Superior temporal gyrus (tissue), 1 donor: ENCODE measurements at regions not wholly inside any gene's neighbourhood (a gene's known extent, or its start where the extent isn't known, plus 50 kb on each side); places are given as distances from the start of the nearest gene placed in this dataset.

Experiments
- DNase-seq: peaks from one replicate; pipeline ENCODE4 v3.0.0-alpha.2; 2016; ENCODE audit errors: extremely low spot score

DNA sequence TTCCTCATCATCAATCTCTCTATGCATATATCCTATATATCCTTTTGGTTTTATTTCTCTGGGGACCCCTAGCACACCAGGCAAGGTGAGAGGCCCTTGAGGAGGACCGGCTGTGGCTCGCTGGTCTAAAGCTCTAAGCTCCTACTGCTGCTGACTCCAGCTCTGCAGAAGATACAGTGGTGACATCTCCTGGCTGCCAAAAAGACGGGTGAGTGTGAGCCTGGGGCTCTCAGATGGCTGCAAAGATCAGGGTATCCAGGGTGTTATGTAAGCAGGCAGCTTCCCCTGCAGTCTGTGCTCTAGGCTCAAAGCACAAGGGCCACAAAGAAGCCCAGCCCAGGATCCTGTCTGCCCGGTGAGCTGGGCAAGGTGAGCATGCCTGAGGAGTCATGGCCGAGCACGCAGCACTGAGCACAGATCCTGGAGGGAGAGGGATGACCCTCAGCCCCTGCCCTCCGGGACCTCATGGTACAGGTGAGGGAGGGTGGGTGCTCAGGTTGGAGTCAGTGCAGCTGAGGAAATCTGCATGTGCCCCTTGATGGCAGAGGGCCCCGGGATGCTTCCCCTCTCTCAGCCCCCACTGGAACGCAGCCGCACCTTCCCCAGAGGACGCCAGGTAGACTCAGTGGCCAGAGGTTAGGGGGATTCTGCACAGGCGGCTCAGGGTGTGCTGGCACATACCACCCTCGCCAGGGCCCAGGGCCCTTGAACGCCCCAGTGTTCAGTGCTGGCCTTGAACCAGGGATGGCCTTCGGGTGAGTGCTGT, 95.4 kb upstream of the INSIG1 start:
- no peak for DNase-seq

- DNase-seq = no peak
These were observed 94.4 kb upstream of the INSIG1 start for GRCh38 chr7:155203059-155203881.

DNA sequence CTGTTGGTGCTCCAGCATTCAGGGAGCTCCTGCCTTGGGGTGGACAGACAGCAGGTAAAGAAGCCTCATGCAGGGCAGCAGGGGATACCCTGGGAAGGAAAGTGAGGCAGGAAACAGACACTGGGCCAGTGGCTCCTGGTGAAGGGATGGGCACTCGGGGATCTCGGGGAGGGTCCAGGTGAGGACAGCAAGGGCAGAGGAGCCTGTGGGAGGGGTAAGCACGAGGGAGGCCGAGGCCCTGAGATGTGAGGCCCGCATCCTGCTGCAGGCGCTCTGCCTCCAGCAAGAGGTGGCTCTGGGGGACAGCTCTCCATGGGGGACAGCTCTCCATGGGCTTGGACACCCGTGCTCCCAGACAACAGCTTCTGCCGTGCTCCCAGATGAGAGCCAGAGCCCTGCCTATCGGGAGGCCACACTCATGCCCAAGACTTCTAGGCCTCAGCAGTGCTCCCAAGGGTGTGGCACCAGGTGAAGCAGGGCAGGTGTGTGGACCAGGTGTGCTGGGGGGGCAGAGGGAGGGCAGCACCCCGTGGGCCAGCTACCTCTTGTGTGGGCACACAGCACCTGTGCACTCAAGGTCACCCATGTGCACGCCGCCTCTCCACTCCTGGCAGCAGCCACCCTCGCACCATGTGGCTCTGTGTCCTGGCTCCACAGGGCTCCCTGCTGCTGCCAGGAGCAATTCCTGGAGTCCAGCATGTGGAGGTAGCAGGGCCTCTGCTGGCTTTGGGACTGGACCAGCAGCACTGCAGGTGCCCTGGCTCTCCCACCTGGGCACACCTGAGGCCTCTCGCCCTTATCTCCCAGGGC, 93.6 kb upstream of the INSIG1 start:
- no peak for DNase-seq

DNA sequence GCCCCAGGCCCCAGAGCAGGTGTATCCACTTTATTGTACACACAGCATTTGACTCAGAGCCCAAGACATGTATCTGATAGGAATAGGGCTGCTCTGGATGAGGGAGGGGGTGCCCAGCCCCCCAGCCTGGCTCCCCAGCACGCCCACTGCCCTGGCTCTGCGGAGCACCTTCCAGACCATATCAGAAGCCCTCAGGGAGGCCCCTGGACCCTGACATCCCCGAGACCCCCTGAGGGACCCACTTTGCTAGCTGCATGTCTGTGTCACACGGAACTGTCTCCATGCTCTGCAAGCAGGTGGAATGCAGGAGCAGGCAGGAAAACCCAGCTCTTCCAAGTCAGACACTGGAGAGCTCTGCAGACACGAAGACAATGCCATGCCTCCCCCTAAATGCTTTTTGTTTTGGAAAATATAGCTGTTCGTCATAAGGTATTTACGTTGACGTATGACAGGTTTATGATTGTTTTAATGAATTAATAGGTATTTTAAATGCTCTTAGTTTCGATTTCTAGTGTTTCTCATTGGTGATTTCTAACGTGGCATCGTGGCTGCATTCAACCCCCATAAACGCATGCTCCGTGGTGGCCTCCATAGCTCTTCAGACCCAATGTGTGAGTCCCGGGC, 92.8 kb upstream of the INSIG1 start:
- DNase-seq = no peak

DNA sequence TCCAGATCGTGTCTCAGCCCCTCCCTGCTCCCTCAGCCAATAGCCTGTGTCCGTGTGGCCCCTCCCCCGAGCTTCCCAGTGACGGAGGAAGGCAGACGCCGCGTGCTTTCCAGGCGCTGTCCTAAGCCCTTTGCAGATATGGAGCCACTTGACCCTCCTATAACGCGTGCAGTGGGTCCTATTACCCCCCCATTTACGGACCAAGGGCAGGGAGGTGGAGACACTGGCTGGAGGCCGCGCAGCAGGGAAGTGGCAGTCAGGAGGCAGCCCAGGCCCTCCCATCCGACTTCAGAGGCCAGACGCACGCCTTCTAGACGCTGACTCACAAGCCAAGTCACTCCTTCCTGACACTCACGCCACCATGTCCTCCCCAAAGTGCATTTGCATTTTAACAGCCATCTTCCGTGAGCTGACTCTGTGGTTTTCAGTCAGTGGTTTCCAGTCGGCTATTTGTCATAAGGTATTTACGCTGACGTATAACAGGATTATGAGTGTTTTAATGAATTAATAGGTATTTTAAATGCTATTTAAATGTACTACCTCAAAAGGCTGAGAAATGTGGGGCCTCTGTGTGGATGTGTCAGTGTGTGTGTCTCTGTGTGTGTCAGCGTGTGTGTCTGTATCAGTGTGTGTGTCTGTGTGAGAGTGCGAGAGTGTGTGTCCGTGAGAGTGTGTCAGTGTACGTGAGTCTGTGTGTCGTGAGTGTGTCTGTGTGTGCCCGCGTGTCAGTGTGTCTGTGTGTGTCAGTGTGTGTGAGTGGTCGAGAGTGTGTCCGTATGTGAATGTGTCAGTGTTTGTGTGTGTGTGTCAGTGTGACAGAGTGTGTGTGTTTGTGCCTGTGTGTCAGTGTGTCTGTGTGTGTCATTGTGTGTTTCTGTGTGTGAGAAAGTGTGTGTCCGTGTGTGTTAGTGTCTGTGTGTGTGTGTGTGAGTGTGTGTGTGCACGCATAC, 92.0 kb upstream of the INSIG1 start:
- no peak for DNase-seq

GRCh38 chr7:155206318-155207020, 91.2 kb upstream of the INSIG1 start:
- DNase-seq = no peak

GRCh38 chr7:155207326-155208002, 90.2 kb upstream of the INSIG1 start:
- DNase-seq = no peak

DNA sequence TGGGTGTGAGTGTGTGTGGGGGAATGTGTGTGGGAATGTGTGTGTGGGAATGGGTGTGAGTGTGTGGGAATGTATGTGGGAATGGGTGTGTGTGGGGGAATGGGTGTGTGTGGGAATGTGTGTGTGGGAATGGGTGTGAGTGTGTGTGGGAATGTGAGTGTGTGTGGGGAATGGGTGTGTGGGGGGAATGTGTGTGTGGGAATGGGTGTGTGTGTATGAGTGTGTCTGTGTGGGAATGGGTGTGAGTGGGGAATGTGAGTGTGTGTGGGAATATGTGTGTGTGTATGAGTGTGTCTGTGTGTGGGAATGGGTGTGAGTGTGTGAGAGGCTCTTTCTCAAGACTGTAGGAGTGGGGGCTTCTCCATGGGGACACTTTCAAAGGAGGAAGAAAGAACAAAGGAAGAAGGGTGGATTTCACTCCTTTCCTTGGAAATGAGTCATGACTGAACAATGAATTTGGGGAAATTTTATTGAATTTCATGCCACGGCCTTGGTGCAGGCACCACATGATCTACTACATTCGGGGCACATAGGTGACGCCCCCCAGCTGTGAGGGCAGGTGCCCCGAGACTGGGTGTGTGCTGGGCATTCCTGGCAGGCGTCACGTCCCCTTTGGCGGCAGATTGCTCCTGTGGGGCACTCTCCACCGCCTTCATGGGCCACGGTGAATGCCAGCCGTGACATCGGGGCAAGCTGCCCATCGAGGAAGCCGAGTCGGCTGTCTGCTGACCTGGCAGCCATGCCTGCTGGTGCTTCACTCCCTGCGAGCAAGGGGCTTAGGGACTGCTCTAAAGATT, 88.8 kb upstream of the INSIG1 start:
- no peak for DNase-seq

- DNase-seq = no peak
These were observed 88.0 kb upstream of the INSIG1 start for GRCh38 chr7:155209478-155210319.

GRCh38 chr7:155210356-155210755, 87.3 kb upstream of the INSIG1 start:
- no peak for DNase-seq

DNA sequence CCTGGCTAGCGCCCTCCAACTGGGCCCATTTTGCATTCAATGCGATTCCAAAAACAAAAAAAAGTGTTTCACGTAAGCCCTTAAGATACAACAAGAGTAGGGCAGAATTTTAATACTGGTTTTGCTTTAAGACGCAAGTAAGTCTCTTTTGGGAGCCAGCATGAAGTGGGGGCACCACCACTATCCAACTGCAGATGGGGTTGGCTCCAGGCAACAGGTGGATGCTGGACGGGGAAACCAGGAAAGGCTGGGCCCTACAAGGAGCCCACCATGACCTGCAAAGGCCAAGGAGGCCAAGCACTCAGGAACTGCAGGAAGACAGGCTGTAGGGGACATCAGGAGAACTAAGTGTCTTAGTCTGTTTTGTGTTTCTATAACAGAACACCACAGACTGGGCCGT, 86.5 kb upstream of the INSIG1 start:
- DNase-seq = no peak

- no peak for DNase-seq
These were observed 85.9 kb upstream of the INSIG1 start for GRCh38 chr7:155211761-155212160.

GRCh38 chr7:155212301-155213015, 85.2 kb upstream of the INSIG1 start:
- DNase-seq = no peak

DNA sequence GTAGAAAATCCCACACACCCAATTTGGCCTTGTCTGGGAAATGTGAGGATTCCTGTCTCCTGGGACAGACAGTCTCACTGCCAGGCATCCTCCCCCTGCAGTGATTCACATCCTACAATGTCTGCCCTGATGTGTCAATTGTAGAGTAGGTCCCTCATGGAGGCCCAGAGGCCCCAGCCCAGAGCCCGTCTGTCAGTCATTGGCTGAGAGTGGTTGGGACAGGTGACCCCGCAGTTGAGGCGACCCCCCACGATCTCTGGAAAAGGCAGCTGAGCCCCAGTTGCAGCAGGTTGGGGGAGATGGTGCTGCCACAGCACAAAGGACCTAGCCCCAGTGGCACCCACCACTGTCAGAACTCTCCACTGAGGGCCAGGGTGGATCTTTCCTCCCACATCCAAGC, 84.3 kb upstream of the INSIG1 start:
- no peak for DNase-seq

- no peak for DNase-seq
These were observed 83.5 kb upstream of the INSIG1 start for GRCh38 chr7:155213955-155214740.
